Kidney epithelial cell (primary cell): ENCODE measurements at regions not wholly inside any gene's neighbourhood (a gene's known extent, or its start where the extent isn't known, plus 50 kb on each side); places are given as distances from the start of the nearest gene placed in this dataset.

Experiments used
- DNase-seq: peaks from one replicate; pipeline ENCODE4 v3.0.0-alpha.2; 2010; ENCODE audit warnings: low read depth
- H3K27me3 ChIP-seq: 2 replicates; pipeline ENCODE4 v1.6.0; 2011; ENCODE audit warnings: low read length; ENCODE audit not compliant: control insufficient read depth, insufficient read depth
- H3K36me3 ChIP-seq: 2 replicates; pipeline ENCODE4 v1.5.1; 2011; ENCODE audit warnings: low read length; ENCODE audit not compliant: control insufficient read depth, insufficient read depth
- H3K4me3 ChIP-seq: 2 replicates; pipeline ENCODE4 v1.5.1; 2011; ENCODE audit warnings: low read depth, mild to moderate bottlenecking, control low read depth, low read length
- CTCF ChIP-seq: IDR thresholded peaks from 2 replicates; pipeline ENCODE4 v1.5.1; 2011; ENCODE audit warnings: mild to moderate bottlenecking, moderate library complexity, low read length, control low read depth, inconsistent platforms; ENCODE audit not compliant: insufficient read depth, poor library complexity, severe bottlenecking

GRCh38 chr11:11076879-11077278 is 219.0 kb upstream of the ZBED5 start:
- Histone ChIP-seq H3K27me3 (peaks cover 7% of the 10 kb centered on the region), H3K4me3 (no peak overlapping the region), H3K36me3 (no peaks in the 10 kb centered on the region)
- TF ChIP-seq CTCF: no peak
- no peak for DNase-seq

GRCh38 chr11:11076276-11076675 is 218.4 kb upstream of the ZBED5 start:
- no peak for TF ChIP-seq CTCF
- peaks cover 9% of the 10 kb centered on the region for H3K27me3 ChIP-seq
- no peak for DNase-seq
- H3K4me3 ChIP-seq: no peak overlapping the region
- H3K36me3 ChIP-seq: no peaks in the 10 kb centered on the region

- no peak for TF ChIP-seq CTCF
- H3K27me3 ChIP-seq: peaks cover 12% of the 10 kb centered on the region
Observed at GRCh38 chr11:11075515-11076171, 217.8 kb upstream of the ZBED5 start.

GRCh38 chr11:11074686-11075335 is 217.0 kb upstream of the ZBED5 start:
- Histone ChIP-seq H3K4me3 (no peak overlapping the region), H3K27me3 (peaks cover 10% of the 10 kb centered on the region), H3K36me3 (no peaks in the 10 kb centered on the region)
- no peak for TF ChIP-seq CTCF
- DNase-seq: no peak

More at GRCh38 chr11:11075515-11076171, 217.8 kb upstream of the ZBED5 start:
- H3K4me3 ChIP-seq: no peak overlapping the region
- no peaks in the 10 kb centered on the region for H3K36me3 ChIP-seq
- no peak for DNase-seq

- H3K4me3 ChIP-seq: no peak overlapping the region
- peaks cover 8% of the 10 kb centered on the region for H3K27me3 ChIP-seq
- no peaks in the 10 kb centered on the region for H3K36me3 ChIP-seq
- TF ChIP-seq CTCF: no peak
- DNase-seq: no peak
Observed at GRCh38 chr11:11073996-11074395, 216.1 kb upstream of the ZBED5 start.
